H1 (cell line): ENCODE measurements at regions not wholly inside any gene's neighbourhood (a gene's known extent, or its start where the extent isn't known, plus 50 kb on each side); places are given as distances from the start of the nearest gene placed in this dataset.

Source experiments
- CTCF ChIA-PET: fragments of 300-600 bp; sonication (Branson Sonifier 250); formaldehyde crosslinking; loops from one replicate; lab custom pipeline; 2021; ENCODE audit not compliant: partially characterized antibody; lab: Charles Lee
- POLR2A ChIA-PET: fragments of 300-600 bp; sonication (Branson Sonifier 250); formaldehyde crosslinking; loops from one replicate; lab custom pipeline; 2021; ENCODE audit warnings: inconsistent platforms; ENCODE audit not compliant: partially characterized antibody; lab: Charles Lee
- DNase-seq, 2 experiments: peaks; one replicate each; pipeline versions ENCODE4 v3.0.0 to v3.0.0-alpha.2; 2010 to 2022; ENCODE audit warnings: low spot score in 2 of 2, low read depth in 1 of 2, mixed read lengths in 1 of 2
- FAIRE-seq: peaks from 2 replicates; lab custom pipeline; 2011; peaks lifted over from hg19 to GRCh38; lab: Jason Lieb, UNC
- H2AFZ ChIP-seq: 2 replicates; pipeline ENCODE4 v1.8.1; 2012; ENCODE audit warnings: low read length, inconsistent platforms
- H2AK5ac ChIP-seq: 2 replicates; pipeline ENCODE4 v1.6.1; 2013; ENCODE audit warnings: low read depth, low read length
- H2BK120ac ChIP-seq: replicated peaks from 2 replicates; pipeline ENCODE3; 2013; ENCODE audit warnings: low read depth, low read length, inconsistent platforms
- H2BK12ac ChIP-seq: 2 replicates; pipeline ENCODE4 v1.6.1; 2013; ENCODE audit warnings: low read depth, low read length
- H2BK15ac ChIP-seq: 2 replicates; pipeline ENCODE4 v1.6.1; 2013; ENCODE audit warnings: low read length
- H2BK20ac ChIP-seq: 2 replicates; pipeline ENCODE4 v1.6.1; 2013; ENCODE audit warnings: low read length
- H2BK5ac ChIP-seq: 2 replicates; pipeline ENCODE4 v1.6.1; 2013; ENCODE audit warnings: low read depth, low read length
- H3K14ac ChIP-seq: 2 replicates; pipeline ENCODE4 v1.6.1; 2013; ENCODE audit warnings: inconsistent platforms; ENCODE audit not compliant: insufficient read length
- H3K18ac ChIP-seq: 2 replicates; pipeline ENCODE4 v1.6.1; 2013; ENCODE audit warnings: low read length; ENCODE audit errors: extremely low read depth
- H3K23ac ChIP-seq: 2 replicates; pipeline ENCODE4 v1.6.1; 2013; ENCODE audit warnings: inconsistent platforms; ENCODE audit not compliant: insufficient read length
- H3K23me2 ChIP-seq: 2 replicates; pipeline ENCODE4 v1.6.1; 2013; ENCODE audit warnings: low read depth, low read length
- H3K27ac ChIP-seq: 2 replicates; pipeline ENCODE4 v1.6.1; 2011; ENCODE audit warnings: low read depth, low read length, inconsistent platforms
- H3K27me3 ChIP-seq, 4 experiments: replicated peaks in 1 of 4; 1 replicate in 1 of 4; 2 replicates in 3 of 4; pipeline versions ENCODE4 v1.6.1 to v1.8.1; 2011 to 2013; ENCODE audit warnings: low read length in 3 of 4, mild to moderate bottlenecking in 3 of 4, inconsistent platforms in 2 of 4, mixed read lengths in 2 of 4, moderate library complexity in 1 of 4; ENCODE audit not compliant: control insufficient read depth in 3 of 4, insufficient read depth in 3 of 4; ENCODE audit errors: extremely low read depth in 1 of 4
- H3K36me3 ChIP-seq, 4 experiments: 2 replicates each; pipeline versions ENCODE4 v1.6.1 to v1.8.1; 2011 to 2013; ENCODE audit warnings: mild to moderate bottlenecking in 4 of 4, low read length in 3 of 4, moderate library complexity in 2 of 4, control low read depth in 1 of 4, inconsistent platforms in 1 of 4; ENCODE audit not compliant: insufficient read depth in 4 of 4, control insufficient read depth in 2 of 4
- H3K4ac ChIP-seq: replicated peaks from 2 replicates; pipeline ENCODE3; 2013; ENCODE audit warnings: low read length, low read depth, mixed read lengths, inconsistent platforms; ENCODE audit not compliant: insufficient read length
- H3K4me1 ChIP-seq, 4 experiments: replicated peaks in 1 of 4; 1 replicate in 1 of 4; 2 replicates in 3 of 4; pipeline versions ENCODE4 v1.6.1 to v1.8.1; 2011 to 2013; ENCODE audit warnings: low read length in 3 of 4, inconsistent platforms in 2 of 4, mixed read lengths in 1 of 4; ENCODE audit not compliant: insufficient read depth in 4 of 4, control insufficient read depth in 3 of 4
- H3K4me2 ChIP-seq, 2 experiments: 2 replicates each; pipeline versions ENCODE4 v1.6.1 to v1.8.1; 2011 to 2013; ENCODE audit warnings: low read depth in 2 of 2, low read length in 2 of 2, control low read depth in 1 of 2, inconsistent platforms in 1 of 2, mild to moderate bottlenecking in 1 of 2; ENCODE audit not compliant: insufficient read depth in 1 of 2
- H3K4me3 ChIP-seq, 4 experiments: fragments of 200-600, 300-600 bp in 1 of 4; sonication (generic), shearing (Covaris generic), sonication (Bioruptor Twin) in 1 of 4; 2 replicates each; pipeline versions ENCODE4 v1.5.1 to v1.8.1; 2011 to 2016; ENCODE audit warnings: low read length in 4 of 4, low read depth in 3 of 4, control low read depth in 2 of 4, inconsistent platforms in 2 of 4, mild to moderate bottlenecking in 2 of 4, mixed read lengths in 1 of 4, moderate library complexity in 1 of 4; ENCODE audit not compliant: insufficient read depth in 2 of 4; ENCODE audit errors: extremely low read depth in 1 of 4
- H3K56ac ChIP-seq: replicated peaks from 2 replicates; pipeline ENCODE3; 2013; ENCODE audit warnings: low read depth, mild to moderate bottlenecking, mixed read lengths, low read length, inconsistent platforms; ENCODE audit not compliant: insufficient read length
- H3K79me1 ChIP-seq: 2 replicates; pipeline ENCODE4 v1.6.1; 2013; ENCODE audit warnings: low read depth, low read length, control low read depth
- H3K79me2 ChIP-seq, 2 experiments: 2 replicates each; pipeline versions ENCODE4 v1.6.1 to v1.8.1; 2012 to 2013; ENCODE audit warnings: low read length in 2 of 2, mild to moderate bottlenecking in 2 of 2, inconsistent platforms in 1 of 2; ENCODE audit not compliant: insufficient read depth in 2 of 2, control insufficient read depth in 1 of 2
- H3K9ac ChIP-seq, 4 experiments: replicated peaks in 1 of 4; 1 replicate in 1 of 4; 2 replicates in 3 of 4; pipeline versions ENCODE4 v1.6.1 to v1.8.1; 2011 to 2013; ENCODE audit warnings: low read depth in 3 of 4, low read length in 3 of 4, control low read depth in 2 of 4, mild to moderate bottlenecking in 2 of 4, moderate library complexity in 2 of 4, inconsistent platforms in 1 of 4; ENCODE audit errors: extremely low read depth in 1 of 4
- H3K9me3 ChIP-seq, 2 experiments: 2 replicates each; pipeline versions ENCODE4 v1.6.1 to v1.8.1; 2012 to 2013; ENCODE audit warnings: mild to moderate bottlenecking in 2 of 2, moderate library complexity in 2 of 2, control low read depth in 1 of 2, inconsistent platforms in 1 of 2, low read depth in 1 of 2, low read length in 1 of 2, mixed read lengths in 1 of 2; ENCODE audit not compliant: insufficient read depth in 2 of 2
- H4K20me1 ChIP-seq, 2 experiments: replicated peaks in 1 of 2; 2 replicates each; pipeline versions ENCODE3 to v1.8.1; 2011 to 2013; ENCODE audit warnings: inconsistent platforms in 2 of 2, low read length in 2 of 2, mild to moderate bottlenecking in 1 of 2; ENCODE audit not compliant: insufficient read depth in 2 of 2, control insufficient read depth in 1 of 2
- H4K5ac ChIP-seq: 2 replicates; pipeline ENCODE4 v1.6.1; 2013; ENCODE audit warnings: low read length, low read depth, mixed read lengths, inconsistent platforms; ENCODE audit not compliant: insufficient read length
- H4K8ac ChIP-seq: 2 replicates; pipeline ENCODE4 v1.8.0; 2013; ENCODE audit warnings: mild to moderate bottlenecking, moderate library complexity, low read length, inconsistent platforms; ENCODE audit not compliant: insufficient read depth; ENCODE audit errors: extremely low read depth
- H4K91ac ChIP-seq: replicated peaks from 2 replicates; pipeline ENCODE3; 2013; ENCODE audit warnings: low read length, mixed read lengths, inconsistent platforms; ENCODE audit not compliant: insufficient read length
- TBP ChIP-seq: IDR thresholded peaks from 2 replicates; pipeline ENCODE4 v1.6.1; 2011; ENCODE audit warnings: low read depth, low read length, improper control_type of control experiment
- WGBS, 2 experiments: shearing (Covaris generic) in 1 of 2; methylation state at CpG; one replicate each; pipeline versions ENCODE4 v1.1.6 to v1.1.7; 2013 to 2015; ENCODE audit warnings: low lambda C conversion rate in 2 of 2, mixed read lengths in 2 of 2, inconsistent platforms in 1 of 2, low coverage in 1 of 2, missing lambda C conversion rate in 1 of 2; ENCODE audit not compliant: insufficient replicate concordance in 2 of 2, insufficient coverage in 1 of 2, insufficient read length in 1 of 2; ENCODE audit errors: extremely low coverage in 1 of 2, missing lambda C conversion rate in 1 of 2; 5-methylcytosine and 5-hydroxymethylcytosine counted together

DNA sequence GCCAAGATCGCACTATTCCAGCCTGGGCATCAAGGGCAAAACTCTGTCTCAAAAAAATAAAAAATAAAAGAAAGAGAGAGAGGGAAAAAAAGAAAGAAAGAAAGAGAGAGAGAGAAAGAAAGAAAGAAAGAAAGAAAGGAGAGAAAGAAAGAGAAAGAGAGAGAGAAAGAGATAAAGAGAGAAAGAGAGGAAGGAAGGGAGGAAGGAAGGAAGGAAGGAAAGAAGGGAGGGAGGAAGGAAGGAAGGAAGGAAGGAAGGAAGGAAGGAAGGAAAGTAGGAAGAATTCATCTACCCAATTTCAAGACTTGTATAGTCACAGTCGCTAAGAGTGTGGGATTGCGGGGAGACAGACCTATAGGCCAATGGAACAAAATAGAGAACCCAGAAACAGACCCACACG lies 290.6 kb downstream of the NPHP4 start:
- FAIRE-seq, result no peak
- CTCF ChIA-PET, result no interaction called here
- POLR2A ChIA-PET, result interaction anchor here (0.6 kb wide), 1 partner anchor 300 kb away, joined by 3 read pairs; no protein-coding TSS in a partner anchor

More for the DNA sequence above, 290.6 kb downstream of the NPHP4 start:
- Histone ChIP-seq H2BK20ac (no peak overlapping the region), H4K8ac (no peak overlapping the region), H3K79me2 (no peaks in the 10 kb centered on the region), H2BK120ac (no peak overlapping the region), H3K56ac (no peak overlapping the region), H3K23me2 (peaks cover 1% of the 10 kb centered on the region; the same call in 1 of the 2 replicates), H3K9me3 (no peaks in the 10 kb centered on the region; a peak in 1 of 4 replicates), H2AFZ (no peak overlapping the region), H3K9ac (no peak overlapping the region), H3K18ac (no peak overlapping the region), H4K5ac (no peak overlapping the region), H2BK12ac (no peak overlapping the region), H3K14ac (no peak overlapping the region), H3K4me2 (no peak overlapping the region), H4K20me1 (no peaks in the 10 kb centered on the region), H3K4ac (no peak overlapping the region), H3K4me3 (no peak overlapping the region), H3K4me1 (peaks cover 0 to 8% (median 5%) of the 10 kb centered on the region in 4 experiments; a peak in 5 of 7 replicates), H2BK5ac (no peak overlapping the region), H2BK15ac (no peak overlapping the region), H3K27me3 (no peaks in the 10 kb centered on the region; a peak in 1 of 7 replicates), H3K36me3 (no peaks in the 10 kb centered on the region), H2AK5ac (no peak overlapping the region), H4K91ac (no peak overlapping the region), H3K79me1 (no peaks in the 10 kb centered on the region), H3K23ac (no peak overlapping the region), H3K27ac (no peak overlapping the region)
- 83% methylated on average over 4 of the region's 4 CpGs; no CpG with 5 or more reads in 1 of the 2 experiments for WGBS, 2 experiments
- DNase-seq, result no peak
- TF ChIP-seq TBP, result no peak
